ENCODE measurements at regions not wholly inside any gene's neighbourhood (a gene's known extent, or its start where the extent isn't known, plus 50 kb on each side); places are given as distances from the start of the nearest gene placed in this dataset.
A peak's percentile ranks its signal among the peaks of the same experiment; 100 is the strongest.

GRCh38 chr1:82230667-82231066, 429.9 kb downstream of the ADGRL2 start:
- Histone ChIP-seq H3K27ac (no peak overlapping the region), H3K4me3 (no peak overlapping the region)
- TF ChIP-seq CTCF (IDR thresholded peaks at IDR 0.05): no peak
- DNase-seq (ENCODE audit: low spot score): no peak

- TF ChIP-seq CTCF (IDR thresholded peaks at IDR 0.05): no peak
- no peak for DNase-seq (ENCODE audit: low spot score)
- Histone ChIP-seq H3K4me3 (no peak overlapping the region), H3K27ac (no peak overlapping the region)
These were observed 426.8 kb downstream of the ADGRL2 start for GRCh38 chr1:82227306-82228095.

GRCh38 chr1:82226186-82226505, 425.4 kb downstream of the ADGRL2 start:
- DNase-seq (ENCODE audit: low spot score): no peak
- H3K27ac ChIP-seq: no peak overlapping the region
- no peak for TF ChIP-seq CTCF (IDR thresholded peaks at IDR 0.05)
- no peak overlapping the region for H3K4me3 ChIP-seq

- TF ChIP-seq CTCF (IDR thresholded peaks at IDR 0.05): no peak
- Histone ChIP-seq H3K4me3 (no peak overlapping the region), H3K27ac (peak overlapping the region in 1 of 2 donors; percentile 49)
- no peak for DNase-seq (ENCODE audit: low spot score)
These were observed 424.9 kb downstream of the ADGRL2 start for GRCh38 chr1:82225421-82226185.

GRCh38 chr1:82223091-82223490, 422.4 kb downstream of the ADGRL2 start:
- TF ChIP-seq CTCF (IDR thresholded peaks at IDR 0.05): no peak
- no peak for DNase-seq (ENCODE audit: low spot score)
- Histone ChIP-seq H3K4me3 (no peak overlapping the region), H3K27ac (no peak overlapping the region)

- H3K4me3 ChIP-seq: no peak overlapping the region
- H3K27ac ChIP-seq: no peak overlapping the region
- no peak for TF ChIP-seq CTCF (IDR thresholded peaks at IDR 0.05)
- DNase-seq (ENCODE audit: low spot score): no peak
These were observed 421.0 kb downstream of the ADGRL2 start for GRCh38 chr1:82221721-82222120.

GRCh38 chr1:82220754-82221153, 420.0 kb downstream of the ADGRL2 start:
- DNase-seq (ENCODE audit: low spot score): no peak
- Histone ChIP-seq H3K4me3 (no peak overlapping the region), H3K27ac (no peak overlapping the region)
- no peak for TF ChIP-seq CTCF (IDR thresholded peaks at IDR 0.05)

Measured in coronary artery (tissue), 2 donors.